HCT116 (cell line): ENCODE measurements at regions not wholly inside any gene's neighbourhood (a gene's known extent, or its start where the extent isn't known, plus 50 kb on each side); places are given as distances from the start of the nearest gene placed in this dataset.
"Not testable (repeated sequence)": the region's sequence is repeated elsewhere in the genome, so short reads cannot be mapped to it uniquely, and the experiment has no call there.

ENCODE experiments used
- ATAC-seq: fragments of 200-7000 bp; cut with Tn5 transposase; 2 replicates; pipeline ENCODE4 v1.9.1; 2020; ENCODE audit warnings: mild to moderate bottlenecking, moderate library complexity
- BruUV-seq: library from RNA; stranded (reverse); fragments of 400-500 nt; replicated peaks from 2 replicates; lab custom pipeline; 2021; lab: Mats Ljungman, UMichigan
- CTCF ChIA-PET: fragments of 300-600 bp; sonication (Branson Sonifier 250); formaldehyde crosslinking; loops from one replicate; lab custom pipeline; 2021; ENCODE audit warnings: antibody characterized with exemption; lab: Charles Lee
- POLR2A ChIA-PET: fragments of 300-600, 350-600 bp; sonication (Branson Sonifier 250); formaldehyde crosslinking; loops from one replicate; lab custom pipeline; 2021; ENCODE audit warnings: antibody characterized with exemption; lab: Charles Lee
- RAD21 ChIA-PET, 2 experiments: fragments of 300-600 bp; sonication (Branson Sonifier 250); formaldehyde crosslinking; loops; one replicate each; lab custom pipeline; 2023; ENCODE audit warnings: low total read pairs in 2 of 2; ENCODE audit not compliant: uncharacterized antibody in 2 of 2, unreplicated experiment in 2 of 2, low non-redundant PET in 1 of 2; lab: Charles Lee
- DNase-seq: peaks from one replicate; pipeline ENCODE4 v3.0.0-alpha.2; 2010; ENCODE audit warnings: low read depth, low spot score
- H2AFZ ChIP-seq: fragments of 200-600 bp; shearing (Covaris generic), sonication (generic); 2 replicates; pipeline ENCODE4 v1.6.1; 2017; ENCODE audit warnings: low read depth, mixed run types, mixed read lengths, antibody characterized with exemption, low read length; ENCODE audit not compliant: poor library complexity, severe bottlenecking
- H3K27ac ChIP-seq: 2 replicates; pipeline ENCODE4 v1.5.1; 2012; ENCODE audit warnings: low read depth, low read length
- H3K27me3 ChIP-seq: fragments of 200-600 bp; sonication (generic); 2 replicates; pipeline ENCODE4 v1.6.1; 2016; ENCODE audit warnings: mixed run types, low read length, mixed read lengths; ENCODE audit not compliant: insufficient read depth
- H3K36me3 ChIP-seq, 2 experiments: fragments of 200-500 bp in 1 of 2; fragments of 200-600 bp in 1 of 2; sonication (Bioruptor generic) in 1 of 2; sonication (generic) in 1 of 2; 2 replicates each; pipeline versions ENCODE4 v1.5.1 to v1.6.1; 2014 to 2016; ENCODE audit warnings: low read length in 2 of 2, inconsistent platforms in 1 of 2, mixed read lengths in 1 of 2, mixed run types in 1 of 2; ENCODE audit not compliant: insufficient read depth in 2 of 2, control insufficient read depth in 1 of 2
- H3K4me1 ChIP-seq, 2 experiments: fragments of 200-600 bp in 1 of 2; sonication (generic) in 1 of 2; 2 replicates each; pipeline versions ENCODE4 v1.5.1 to v1.6.1; 2012 to 2017; ENCODE audit warnings: low read length in 2 of 2, inconsistent platforms in 1 of 2, mild to moderate bottlenecking in 1 of 2, mixed read lengths in 1 of 2, mixed run types in 1 of 2, moderate library complexity in 1 of 2; ENCODE audit not compliant: insufficient read depth in 2 of 2, control insufficient read depth in 1 of 2
- H3K4me2 ChIP-seq: fragments of 200-600 bp; sonication (generic); 2 replicates; pipeline ENCODE4 v1.6.1; 2017; ENCODE audit warnings: mixed run types, low read length, mixed read lengths
- H3K4me3 ChIP-seq, 2 experiments: fragments of 200-600 bp in 1 of 2; sonication (generic) in 1 of 2; replicated peaks in 1 of 2; 2 replicates each; pipeline ENCODE4 v1.5.1; 2011 to 2016; ENCODE audit warnings: low read length in 2 of 2, control low read depth in 1 of 2, low read depth in 1 of 2, mild to moderate bottlenecking in 1 of 2, mixed read lengths in 1 of 2, mixed run types in 1 of 2
- H3K79me2 ChIP-seq: fragments of 200-600 bp; sonication (generic); 2 replicates; pipeline ENCODE4 v1.6.1; 2017; ENCODE audit warnings: mild to moderate bottlenecking, mixed run types, low read length, moderate library complexity, mixed read lengths; ENCODE audit not compliant: insufficient read depth
- H3K9ac ChIP-seq: fragments of 200-600 bp; sonication (generic); 2 replicates; pipeline ENCODE4 v1.6.1; 2016; ENCODE audit warnings: low read length, mixed read lengths
- H3K9me2 ChIP-seq: fragments of 200-600 bp; sonication (generic), shearing (Covaris generic); 2 replicates; pipeline ENCODE4 v1.6.1; 2017; ENCODE audit warnings: mixed run types, mild to moderate bottlenecking, moderate library complexity; ENCODE audit not compliant: insufficient read depth
- H3K9me3 ChIP-seq, 2 experiments: fragments of 200-500 bp in 1 of 2; fragments of 200-600 bp in 1 of 2; sonication (Bioruptor generic) in 1 of 2; sonication (generic) in 1 of 2; 2 replicates each; pipeline ENCODE4 v1.6.1; 2014 to 2017; ENCODE audit warnings: low read length in 2 of 2, mixed read lengths in 2 of 2, inconsistent platforms in 1 of 2, low read depth in 1 of 2, mild to moderate bottlenecking in 1 of 2, mixed run types in 1 of 2, moderate library complexity in 1 of 2; ENCODE audit not compliant: control insufficient read depth in 1 of 2, insufficient read depth in 1 of 2
- H4K20me1 ChIP-seq: fragments of 200-600 bp; sonication (generic), shearing (Covaris generic); 2 replicates; pipeline ENCODE4 v1.6.1; 2017; ENCODE audit warnings: mixed run types, mild to moderate bottlenecking, moderate library complexity; ENCODE audit not compliant: insufficient read depth
- CBX3 ChIP-seq: IDR thresholded peaks from 2 replicates; pipeline ENCODE4 v1.6.1; 2012; ENCODE audit warnings: low read depth
- CEBPB ChIP-seq: IDR thresholded peaks from 2 replicates; pipeline ENCODE4 v1.6.1; 2012; ENCODE audit warnings: low read depth
- EGR1 ChIP-seq: IDR thresholded peaks from 2 replicates; pipeline ENCODE4 v1.6.1; 2012; ENCODE audit warnings: low read depth
- ELF1 ChIP-seq: IDR thresholded peaks from 2 replicates; pipeline ENCODE4 v1.6.1; 2012; ENCODE audit warnings: low read depth, borderline replicate concordance
- EZH2 ChIP-seq: fragments of 200-600 bp; sonication (generic); IDR thresholded peaks from 2 replicates; pipeline ENCODE4 v1.6.1; 2017; ENCODE audit warnings: antibody characterized with exemption, mixed run types
- EZH2phosphoT487 ChIP-seq: fragments of 200-600 bp; IDR thresholded peaks from 2 replicates; pipeline ENCODE4 v1.6.1; 2018; ENCODE audit warnings: antibody characterized with exemption, borderline replicate concordance
- FOSL1 ChIP-seq: IDR thresholded peaks from 2 replicates; pipeline ENCODE4 v1.6.1; 2012; ENCODE audit warnings: low read depth
- POLR2A ChIP-seq: IDR thresholded peaks from 2 replicates; pipeline ENCODE4 v1.7.0; 2011; ENCODE audit warnings: borderline replicate concordance; ENCODE audit not compliant: insufficient read depth, insufficient read length; ENCODE audit errors: extremely low read depth
- POLR2AphosphoS5 ChIP-seq: IDR thresholded peaks from 2 replicates; pipeline ENCODE4 v1.6.1; 2011; ENCODE audit warnings: mild to moderate bottlenecking, low read depth, low read length, moderate library complexity
- SP1 ChIP-seq: IDR thresholded peaks from 2 replicates; pipeline ENCODE4 v1.6.1; 2012; ENCODE audit warnings: low read depth
- SRF ChIP-seq: IDR thresholded peaks from 2 replicates; pipeline ENCODE4 v1.6.1; 2012; ENCODE audit warnings: low read depth
- TCF7L2 ChIP-seq: IDR thresholded peaks from 2 replicates; pipeline ENCODE4 v1.7.0; 2011; ENCODE audit warnings: borderline replicate concordance, inconsistent platforms; ENCODE audit not compliant: insufficient read depth, insufficient read length; ENCODE audit errors: extremely low read depth
- YY1 ChIP-seq: IDR thresholded peaks from 2 replicates; pipeline ENCODE4 v1.6.1; 2011; ENCODE audit warnings: low read length, low read depth, moderate library complexity, mild to moderate bottlenecking; ENCODE audit not compliant: insufficient replicate concordance; ENCODE audit errors: extremely low read depth
- ZFX ChIP-seq: fragments of 450-650 bp; IDR thresholded peaks from 2 replicates; pipeline ENCODE4 v1.6.1; 2017
- ZNF274 ChIP-seq: fragments of 200-500 bp; sonication (Bioruptor generic); IDR thresholded peaks from 2 replicates; pipeline ENCODE4 v1.6.1; 2014; ENCODE audit warnings: mild to moderate bottlenecking, low read depth, low read length, inconsistent platforms
- intact Hi-C: fragments of 100-400 bp; cut with micrococcal nuclease; formaldehyde crosslinking; loops from 2 replicates; pipeline ENCODE4 v1.10.0; 2022
- TF ChIP-seq, protein P1 (sequence below): IDR thresholded peaks from 2 replicates; pipeline ENCODE4 v1.6.1; 2012
- TF ChIP-seq, protein P2 (sequence below): IDR thresholded peaks from 2 replicates; pipeline ENCODE4 v1.6.1; 2011; ENCODE audit warnings: mild to moderate bottlenecking, low read length, moderate library complexity; ENCODE audit not compliant: insufficient replicate concordance; ENCODE audit errors: extremely low read depth
- TF ChIP-seq, protein P3 (sequence below): IDR thresholded peaks from 2 replicates; pipeline ENCODE4 v1.6.1; 2012
- TF ChIP-seq, protein P4 (sequence below), 3 experiments: fragments of 200-600 bp in 1 of 3; sonication (generic) in 1 of 3; IDR thresholded peaks in 2 of 3; conservative IDR thresholded peaks in 1 of 3; 2 replicates each; pipeline ENCODE4 v1.5.1; 2012 to 2017; ENCODE audit warnings: low read depth in 2 of 3, low read length in 2 of 3, antibody characterized with exemption in 1 of 3, borderline replicate concordance in 1 of 3, control low read depth in 1 of 3, mild to moderate bottlenecking in 1 of 3, mixed read lengths in 1 of 3, mixed run types in 1 of 3, moderate library complexity in 1 of 3; ENCODE audit not compliant: insufficient read depth in 1 of 3

DNA sequence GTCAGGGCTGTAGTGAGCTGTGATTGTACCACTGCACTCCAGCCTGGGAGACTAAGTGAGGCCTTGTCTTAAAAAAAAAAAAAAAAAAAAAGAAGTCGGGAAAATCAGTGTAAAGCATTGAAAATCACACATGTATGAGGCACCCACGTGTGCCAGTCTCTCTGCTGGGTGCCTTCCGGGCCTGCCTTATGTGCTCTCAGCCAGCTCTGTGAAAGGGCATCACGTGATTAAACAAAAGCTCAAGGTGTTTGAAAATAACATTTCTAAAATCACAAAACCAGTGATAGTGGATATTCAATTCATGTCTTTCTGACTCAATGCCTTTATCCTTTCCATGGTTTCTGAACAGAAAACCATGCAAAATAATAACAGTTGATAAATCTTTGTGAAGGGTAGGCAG is 125.2 kb upstream of the PALS2 start:
- H2AFZ ChIP-seq, result no peak overlapping the region
- H3K27ac ChIP-seq, result no peak overlapping the region
- no peak overlapping the region for H3K4me3 ChIP-seq
- no peaks in the 10 kb centered on the region for H4K20me1 ChIP-seq
- CTCF ChIA-PET, result no interaction called here
- no peak for TF ChIP-seq ZNF274
- TF ChIP-seq, protein P1, sequence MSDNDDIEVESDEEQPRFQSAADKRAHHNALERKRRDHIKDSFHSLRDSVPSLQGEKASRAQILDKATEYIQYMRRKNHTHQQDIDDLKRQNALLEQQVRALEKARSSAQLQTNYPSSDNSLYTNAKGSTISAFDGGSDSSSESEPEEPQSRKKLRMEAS, result no peak
- no peak for TF ChIP-seq POLR2AphosphoS5
- no peak for TF ChIP-seq CBX3
- TF ChIP-seq TCF7L2, result no peak
- no peak for TF ChIP-seq ELF1
- no peak for TF ChIP-seq FOSL1
- TF ChIP-seq, protein P2, sequence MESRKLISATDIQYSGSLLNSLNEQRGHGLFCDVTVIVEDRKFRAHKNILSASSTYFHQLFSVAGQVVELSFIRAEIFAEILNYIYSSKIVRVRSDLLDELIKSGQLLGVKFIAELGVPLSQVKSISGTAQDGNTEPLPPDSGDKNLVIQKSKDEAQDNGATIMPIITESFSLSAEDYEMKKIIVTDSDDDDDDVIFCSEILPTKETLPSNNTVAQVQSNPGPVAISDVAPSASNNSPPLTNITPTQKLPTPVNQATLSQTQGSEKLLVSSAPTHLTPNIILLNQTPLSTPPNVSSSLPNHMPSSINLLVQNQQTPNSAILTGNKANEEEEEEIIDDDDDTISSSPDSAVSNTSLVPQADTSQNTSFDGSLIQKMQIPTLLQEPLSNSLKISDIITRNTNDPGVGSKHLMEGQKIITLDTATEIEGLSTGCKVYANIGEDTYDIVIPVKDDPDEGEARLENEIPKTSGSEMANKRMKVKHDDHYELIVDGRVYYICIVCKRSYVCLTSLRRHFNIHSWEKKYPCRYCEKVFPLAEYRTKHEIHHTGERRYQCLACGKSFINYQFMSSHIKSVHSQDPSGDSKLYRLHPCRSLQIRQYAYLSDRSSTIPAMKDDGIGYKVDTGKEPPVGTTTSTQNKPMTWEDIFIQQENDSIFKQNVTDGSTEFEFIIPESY, result no peak
- TF ChIP-seq POLR2A, result no peak
- TF ChIP-seq EZH2phosphoT487, result no peak
- no peak for TF ChIP-seq YY1
- TF ChIP-seq, protein P3, sequence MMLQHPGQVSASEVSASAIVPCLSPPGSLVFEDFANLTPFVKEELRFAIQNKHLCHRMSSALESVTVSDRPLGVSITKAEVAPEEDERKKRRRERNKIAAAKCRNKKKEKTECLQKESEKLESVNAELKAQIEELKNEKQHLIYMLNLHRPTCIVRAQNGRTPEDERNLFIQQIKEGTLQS, result no peak
- TF ChIP-seq CEBPB, result no peak
- no peak for TF ChIP-seq EGR1
- TF ChIP-seq, protein P4, sequence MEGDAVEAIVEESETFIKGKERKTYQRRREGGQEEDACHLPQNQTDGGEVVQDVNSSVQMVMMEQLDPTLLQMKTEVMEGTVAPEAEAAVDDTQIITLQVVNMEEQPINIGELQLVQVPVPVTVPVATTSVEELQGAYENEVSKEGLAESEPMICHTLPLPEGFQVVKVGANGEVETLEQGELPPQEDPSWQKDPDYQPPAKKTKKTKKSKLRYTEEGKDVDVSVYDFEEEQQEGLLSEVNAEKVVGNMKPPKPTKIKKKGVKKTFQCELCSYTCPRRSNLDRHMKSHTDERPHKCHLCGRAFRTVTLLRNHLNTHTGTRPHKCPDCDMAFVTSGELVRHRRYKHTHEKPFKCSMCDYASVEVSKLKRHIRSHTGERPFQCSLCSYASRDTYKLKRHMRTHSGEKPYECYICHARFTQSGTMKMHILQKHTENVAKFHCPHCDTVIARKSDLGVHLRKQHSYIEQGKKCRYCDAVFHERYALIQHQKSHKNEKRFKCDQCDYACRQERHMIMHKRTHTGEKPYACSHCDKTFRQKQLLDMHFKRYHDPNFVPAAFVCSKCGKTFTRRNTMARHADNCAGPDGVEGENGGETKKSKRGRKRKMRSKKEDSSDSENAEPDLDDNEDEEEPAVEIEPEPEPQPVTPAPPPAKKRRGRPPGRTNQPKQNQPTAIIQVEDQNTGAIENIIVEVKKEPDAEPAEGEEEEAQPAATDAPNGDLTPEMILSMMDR (IDR thresholded peaks at IDR 0.05 in 2 of 3, conservative IDR thresholded peaks at IDR 0.05 in 1 of 3; ENCODE audit: borderline replicate concordance in 1 of 3, insufficient read depth in 1 of 3, low read depth in 2 of 3, low read length in 2 of 3), result no peak
- TF ChIP-seq SP1, result no peak
- TF ChIP-seq EZH2, result no peak
- TF ChIP-seq ZFX, result no peak
- TF ChIP-seq SRF, result no peak
- no peaks in the 10 kb centered on the region for H3K9me2 ChIP-seq
- RAD21 ChIA-PET, result no interaction called here
- intact Hi-C loops, result no loop called here
- no peak overlapping the region for H3K9ac ChIP-seq
- DNase-seq (no peak), ATAC-seq (no peak)
- no peaks in the 10 kb centered on the region for H3K36me3 ChIP-seq
- H3K4me1 ChIP-seq, result no peaks in the 10 kb centered on the region
- no peak overlapping the region for H3K4me2 ChIP-seq
- POLR2A ChIA-PET, result no interaction called here
- no peaks in the 10 kb centered on the region for H3K9me3 ChIP-seq
- no peaks in the 10 kb centered on the region for H3K27me3 ChIP-seq
- H3K79me2 ChIP-seq, result no peaks in the 10 kb centered on the region
- no TSS peak for BruUV-seq

DNA sequence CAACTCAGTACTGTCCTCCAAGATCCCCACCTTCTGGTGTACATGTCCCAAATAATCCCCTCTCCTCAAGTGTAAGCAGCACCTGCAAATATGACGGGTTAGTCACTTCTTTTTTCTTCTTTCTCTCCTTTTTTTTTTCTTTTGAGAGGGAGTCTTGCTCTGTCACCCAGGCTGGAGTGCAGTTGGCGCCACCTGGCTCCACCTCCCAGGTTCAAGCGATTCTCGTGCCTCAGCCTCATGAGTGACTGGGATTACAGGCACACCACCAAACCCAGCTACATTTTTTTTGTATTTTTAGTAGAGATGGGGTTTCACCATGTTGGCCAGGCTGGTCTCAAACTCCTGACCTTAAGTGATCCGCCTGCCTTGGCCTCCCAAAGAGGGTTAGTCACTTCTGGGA is 123.8 kb upstream of the PALS2 start:
- POLR2A ChIA-PET, result not testable (repeated sequence)

More for the DNA sequence above, 123.8 kb upstream of the PALS2 start:
- H3K4me2 ChIP-seq, RAD21 ChIA-PET, H3K79me2 ChIP-seq, intact Hi-C loops, DNase-seq, H3K9me3 ChIP-seq, H2AFZ ChIP-seq, BruUV-seq, ATAC-seq, H3K4me1 ChIP-seq, H3K9ac ChIP-seq, H3K9me2 ChIP-seq, H3K4me3 ChIP-seq, H3K27ac ChIP-seq, CTCF ChIA-PET, H3K36me3 ChIP-seq, H3K27me3 ChIP-seq, H4K20me1 ChIP-seq: not testable (repeated sequence)
